ENCODE measurements at regions not wholly inside any gene's neighbourhood (a gene's known extent, or its start where the extent isn't known, plus 50 kb on each side); places are given as distances from the start of the nearest gene placed in this dataset.

GRCh38 chr18:43876286-43876685, 599.0 kb upstream of the SYT4 start:
- no peak overlapping the region for H3K4me3 Mint-ChIP-seq (ENCODE audit: unreplicated experiment)
- peaks cover 2% of the 10 kb centered on the region for H3K9me3 Mint-ChIP-seq (ENCODE audit: low read depth)
- TF ChIP-seq, protein P1, sequence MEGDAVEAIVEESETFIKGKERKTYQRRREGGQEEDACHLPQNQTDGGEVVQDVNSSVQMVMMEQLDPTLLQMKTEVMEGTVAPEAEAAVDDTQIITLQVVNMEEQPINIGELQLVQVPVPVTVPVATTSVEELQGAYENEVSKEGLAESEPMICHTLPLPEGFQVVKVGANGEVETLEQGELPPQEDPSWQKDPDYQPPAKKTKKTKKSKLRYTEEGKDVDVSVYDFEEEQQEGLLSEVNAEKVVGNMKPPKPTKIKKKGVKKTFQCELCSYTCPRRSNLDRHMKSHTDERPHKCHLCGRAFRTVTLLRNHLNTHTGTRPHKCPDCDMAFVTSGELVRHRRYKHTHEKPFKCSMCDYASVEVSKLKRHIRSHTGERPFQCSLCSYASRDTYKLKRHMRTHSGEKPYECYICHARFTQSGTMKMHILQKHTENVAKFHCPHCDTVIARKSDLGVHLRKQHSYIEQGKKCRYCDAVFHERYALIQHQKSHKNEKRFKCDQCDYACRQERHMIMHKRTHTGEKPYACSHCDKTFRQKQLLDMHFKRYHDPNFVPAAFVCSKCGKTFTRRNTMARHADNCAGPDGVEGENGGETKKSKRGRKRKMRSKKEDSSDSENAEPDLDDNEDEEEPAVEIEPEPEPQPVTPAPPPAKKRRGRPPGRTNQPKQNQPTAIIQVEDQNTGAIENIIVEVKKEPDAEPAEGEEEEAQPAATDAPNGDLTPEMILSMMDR (IDR thresholded peaks at IDR 0.05) = no peak
- peaks cover 1% of the 10 kb centered on the region for H3K36me3 Mint-ChIP-seq (ENCODE audit: low read depth)
- peak overlapping the region; percentile 18 for H3K27ac Mint-ChIP-seq (ENCODE audit: unreplicated experiment)
- H3K4me1 Mint-ChIP-seq (ENCODE audit: low read depth) = peaks cover 46% of the 10 kb centered on the region
- no peak for DNase-seq (ENCODE audit: low spot score)
- no peaks in the 10 kb centered on the region for H3K27me3 Mint-ChIP-seq (ENCODE audit: low read depth)

DNA sequence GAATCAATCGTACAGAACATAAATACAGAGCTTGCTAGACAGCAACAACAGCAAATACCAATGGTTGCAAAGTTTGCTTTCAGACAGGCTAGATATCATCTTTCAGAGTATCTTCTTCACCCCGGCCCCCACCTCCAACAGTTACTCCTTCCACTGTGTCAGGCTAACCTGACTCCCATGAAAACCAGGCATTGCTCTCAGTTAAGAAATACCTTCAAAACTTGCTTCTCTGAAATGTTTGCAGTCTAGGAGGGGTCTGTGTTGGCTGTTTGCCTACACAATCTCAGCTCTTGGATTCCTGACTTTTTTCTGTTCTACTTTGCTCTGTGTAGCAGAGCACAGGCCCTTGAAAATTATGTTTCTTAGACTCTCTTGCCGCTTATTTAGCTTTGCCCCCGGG, 599.5 kb upstream of the SYT4 start:
- Mint-ChIP-seq H3K27me3 (ENCODE audit: low read depth) (no peaks in the 10 kb centered on the region), H3K4me1 (ENCODE audit: low read depth) (peaks cover 50% of the 10 kb centered on the region), H3K36me3 (ENCODE audit: low read depth) (no peaks in the 10 kb centered on the region), H3K27ac (ENCODE audit: unreplicated experiment) (peak overlapping the region; percentile 18), H3K9me3 (ENCODE audit: low read depth) (no peaks in the 10 kb centered on the region), H3K4me3 (ENCODE audit: unreplicated experiment) (no peak overlapping the region)
- DNase-seq (ENCODE audit: low spot score) = no peak
- TF ChIP-seq, protein P1 (IDR thresholded peaks at IDR 0.05) = no peak

GRCh38 chr18:43877616-43878321, 600.5 kb upstream of the SYT4 start:
- TF ChIP-seq, protein P1 (IDR thresholded peaks at IDR 0.05) = no peak
- Mint-ChIP-seq H3K4me3 (ENCODE audit: unreplicated experiment) (no peak overlapping the region), H3K9me3 (ENCODE audit: low read depth) (no peaks in the 10 kb centered on the region), H3K36me3 (ENCODE audit: low read depth) (no peaks in the 10 kb centered on the region), H3K27me3 (ENCODE audit: low read depth) (no peaks in the 10 kb centered on the region), H3K27ac (ENCODE audit: unreplicated experiment) (no peak overlapping the region), H3K4me1 (ENCODE audit: low read depth) (peaks cover 61% of the 10 kb centered on the region)
- no peak for DNase-seq (ENCODE audit: low spot score)

DNA sequence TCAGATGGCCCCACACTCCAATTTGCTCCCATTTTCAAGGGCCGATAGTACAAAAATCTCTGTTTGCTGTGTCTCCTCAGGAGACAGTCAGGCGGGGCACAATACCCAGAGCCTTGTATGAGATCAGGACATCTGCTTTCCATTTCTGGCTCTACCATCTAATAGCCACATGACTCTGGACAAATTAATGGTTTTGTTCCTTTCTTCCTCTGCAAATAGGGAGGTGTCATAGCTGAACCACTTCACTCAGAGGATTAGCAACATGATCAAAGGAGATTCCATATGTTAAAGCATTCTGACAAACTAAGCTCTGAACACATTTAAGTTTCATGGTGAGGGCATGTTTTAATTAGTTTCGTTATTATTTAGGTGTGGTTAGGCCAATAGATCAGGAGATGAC, 602.1 kb upstream of the SYT4 start:
- no peak overlapping the region for H3K27ac Mint-ChIP-seq (ENCODE audit: unreplicated experiment)
- no peak for DNase-seq (ENCODE audit: low spot score)
- TF ChIP-seq, protein P1 (IDR thresholded peaks at IDR 0.05) = no peak
- no peaks in the 10 kb centered on the region for H3K36me3 Mint-ChIP-seq (ENCODE audit: low read depth)
- H3K9me3 Mint-ChIP-seq (ENCODE audit: low read depth) = no peaks in the 10 kb centered on the region
- no peaks in the 10 kb centered on the region for H3K27me3 Mint-ChIP-seq (ENCODE audit: low read depth)
- no peak overlapping the region for H3K4me3 Mint-ChIP-seq (ENCODE audit: unreplicated experiment)
- peaks cover 72% of the 10 kb centered on the region for H3K4me1 Mint-ChIP-seq (ENCODE audit: low read depth)

DNA sequence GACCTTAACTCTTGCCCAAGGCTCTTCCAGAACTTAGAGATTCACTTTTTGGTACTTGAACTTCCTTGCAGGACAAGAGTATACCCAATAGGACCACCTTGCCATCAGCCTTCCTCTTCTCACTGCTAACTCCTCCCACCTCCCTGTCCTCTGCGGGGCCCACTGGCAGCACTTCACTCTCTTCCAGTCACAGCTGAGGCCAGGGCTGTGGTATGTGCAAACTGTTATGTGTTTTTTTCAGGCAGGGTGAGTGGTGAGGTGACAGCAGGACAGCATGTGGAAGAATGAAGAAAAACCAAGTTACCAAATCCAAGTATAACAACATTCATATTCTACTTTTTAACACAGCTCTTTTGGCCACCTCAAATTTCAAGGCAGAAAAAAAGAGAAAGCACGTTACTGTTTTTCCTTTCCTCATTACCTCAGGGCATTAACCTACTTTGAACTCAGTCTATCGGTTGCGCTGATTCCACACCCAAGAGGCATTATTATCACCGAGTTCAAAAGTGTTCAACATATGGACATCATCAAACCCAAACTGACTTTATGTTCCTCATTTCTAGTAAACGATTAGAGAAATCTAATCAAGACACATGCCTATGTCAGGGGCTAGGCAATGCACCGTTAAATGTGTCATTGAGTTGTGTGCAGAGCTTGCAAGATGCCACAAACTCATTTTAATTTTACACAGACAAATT, 605.2 kb upstream of the SYT4 start:
- no peak for DNase-seq (ENCODE audit: low spot score)
- peaks cover 45% of the 10 kb centered on the region for H3K4me1 Mint-ChIP-seq (ENCODE audit: low read depth)

More for the DNA sequence above, 605.2 kb upstream of the SYT4 start:
- Mint-ChIP-seq H3K27ac (ENCODE audit: unreplicated experiment) (no peak overlapping the region), H3K27me3 (ENCODE audit: low read depth) (no peaks in the 10 kb centered on the region), H3K9me3 (ENCODE audit: low read depth) (no peaks in the 10 kb centered on the region), H3K36me3 (ENCODE audit: low read depth) (no peaks in the 10 kb centered on the region), H3K4me3 (ENCODE audit: unreplicated experiment) (no peak overlapping the region)
- TF ChIP-seq, protein P1 (IDR thresholded peaks at IDR 0.05) = no peak

All from chondrocyte (in vitro differentiated cells).